ENCODE measurements at regions not wholly inside any gene's neighbourhood (a gene's known extent, or its start where the extent isn't known, plus 50 kb on each side); places are given as distances from the start of the nearest gene placed in this dataset.
"Not testable (repeated sequence)": the region's sequence is repeated elsewhere in the genome, so short reads cannot be mapped to it uniquely, and the experiment has no call there.

- DNase-seq: no peak
- no peak for ATAC-seq
Measured at GRCh38 chr16:55016515-55016914, 85.8 kb downstream of the IRX5 start.

- ATAC-seq (no peak), DNase-seq (no peak)
Measured at GRCh38 chr16:55017321-55017720, 86.7 kb downstream of the IRX5 start.

- ATAC-seq: no peak
Measured at GRCh38 chr16:55018881-55019280, 88.2 kb downstream of the IRX5 start.

GRCh38 chr16:55019419-55020131 is 88.9 kb downstream of the IRX5 start:
- ATAC-seq (no peak), DNase-seq (no peak)

More at GRCh38 chr16:55018881-55019280, 88.2 kb downstream of the IRX5 start:
- DNase-seq: no peak

- DNase-seq (no peak), ATAC-seq (no peak)
Measured at GRCh38 chr16:55021595-55022475, 91.2 kb downstream of the IRX5 start.

GRCh38 chr16:55027260-55027659 is 96.6 kb downstream of the IRX5 start:
- not testable (repeated sequence) for ATAC-seq, DNase-seq

GRCh38 chr16:55029509-55029908 is 98.8 kb downstream of the IRX5 start:
- ATAC-seq (no peak), DNase-seq (no peak)

- no peak for ATAC-seq
- DNase-seq: no peak
Measured at GRCh38 chr16:55030944-55031343, 100.3 kb downstream of the IRX5 start.

- ATAC-seq: no peak
- no peak for DNase-seq
Measured at GRCh38 chr16:55031481-55031880, 100.8 kb downstream of the IRX5 start.

- ATAC-seq: no peak
- no peak for DNase-seq
Measured at GRCh38 chr16:55033225-55034156, 102.8 kb downstream of the IRX5 start.

GRCh38 chr16:55035029-55035428 is 104.4 kb downstream of the IRX5 start:
- peak; percentile 48 for DNase-seq
- no peak for ATAC-seq

- no peak for DNase-seq
Measured at GRCh38 chr16:55035956-55036355, 105.3 kb downstream of the IRX5 start.

GRCh38 chr16:55036371-55036821 is 105.7 kb downstream of the IRX5 start:
- no peak for ATAC-seq
- no peak for DNase-seq

More at GRCh38 chr16:55035956-55036355, 105.3 kb downstream of the IRX5 start:
- ATAC-seq: no peak

- DNase-seq (no peak), ATAC-seq (no peak)
Measured at GRCh38 chr16:55037046-55037445, 106.4 kb downstream of the IRX5 start.

GRCh38 chr16:55037966-55038365 is 107.3 kb downstream of the IRX5 start:
- ATAC-seq (no peak), DNase-seq (no peak)

GRCh38 chr16:55039042-55039441 is 108.4 kb downstream of the IRX5 start:
- ATAC-seq (no peak), DNase-seq (no peak)

GRCh38 chr16:55039511-55039910 is 108.8 kb downstream of the IRX5 start:
- DNase-seq: no peak
- no peak for ATAC-seq

GRCh38 chr16:55039931-55040330 is 109.3 kb downstream of the IRX5 start:
- no peak for ATAC-seq
- no peak for DNase-seq

GRCh38 chr16:55040366-55041086 is 109.9 kb downstream of the IRX5 start:
- ATAC-seq: no peak
- DNase-seq: no peak

GRCh38 chr16:55041540-55042234 is 111.0 kb downstream of the IRX5 start:
- ATAC-seq (no peak), DNase-seq (no peak)
